ENCODE measurements at regions not wholly inside any gene's neighbourhood (a gene's known extent, or its start where the extent isn't known, plus 50 kb on each side); places are given as distances from the start of the nearest gene placed in this dataset.

GRCh38 chr2:84160453-84160852, 298.6 kb downstream of the SUCLG1 start:
- no peaks in the 10 kb centered on the region for H3K27me3 ChIP-seq (ENCODE audit: insufficient read depth, insufficient read length)
- no peak overlapping the region for H3K9ac ChIP-seq (ENCODE audit: insufficient read length, low read depth)
- DNase-seq (ENCODE audit: low read depth, low spot score): no peak
- TF ChIP-seq ZNF274 (IDR thresholded peaks at IDR 0.05; ENCODE audit: low read depth, low read length) (no peak), YY1 (IDR thresholded peaks at IDR 0.05; ENCODE audit: insufficient read depth, insufficient read length) (no peak), SUZ12 (IDR thresholded peaks at IDR 0.05; ENCODE audit: extremely low read depth, insufficient read depth, insufficient read length) (no peak)
- H3K4me3 ChIP-seq (ENCODE audit: insufficient read length, low read depth): no peak overlapping the region
- H3K9me3 ChIP-seq (ENCODE audit: insufficient read depth, low read length): no peaks in the 10 kb centered on the region
- no peaks in the 10 kb centered on the region for H3K36me3 ChIP-seq (ENCODE audit: insufficient read depth, insufficient read length, low read length)
- no peaks in the 10 kb centered on the region for H3K4me1 ChIP-seq (ENCODE audit: insufficient read depth, insufficient read length)

GRCh38 chr2:84158605-84159004, 300.5 kb downstream of the SUCLG1 start:
- H3K4me1 ChIP-seq (ENCODE audit: insufficient read depth, insufficient read length): no peaks in the 10 kb centered on the region
- H3K9me3 ChIP-seq (ENCODE audit: insufficient read depth, low read length): no peaks in the 10 kb centered on the region
- H3K4me3 ChIP-seq (ENCODE audit: insufficient read length, low read depth): no peak overlapping the region
- no peak overlapping the region for H3K9ac ChIP-seq (ENCODE audit: insufficient read length, low read depth)
- no peaks in the 10 kb centered on the region for H3K36me3 ChIP-seq (ENCODE audit: insufficient read depth, insufficient read length, low read length)
- no peaks in the 10 kb centered on the region for H3K27me3 ChIP-seq (ENCODE audit: insufficient read depth, insufficient read length)
- TF ChIP-seq YY1 (IDR thresholded peaks at IDR 0.05; ENCODE audit: insufficient read depth, insufficient read length): no peak
- no peak for TF ChIP-seq ZNF274 (IDR thresholded peaks at IDR 0.05; ENCODE audit: low read depth, low read length)
- no peak for TF ChIP-seq SUZ12 (IDR thresholded peaks at IDR 0.05; ENCODE audit: extremely low read depth, insufficient read depth, insufficient read length)
- no peak for DNase-seq (ENCODE audit: low read depth, low spot score)

- no peaks in the 10 kb centered on the region for H3K9me3 ChIP-seq (ENCODE audit: insufficient read depth, low read length)
- no peak overlapping the region for H3K4me3 ChIP-seq (ENCODE audit: insufficient read length, low read depth)
- no peak for DNase-seq (ENCODE audit: low read depth, low spot score)
- no peaks in the 10 kb centered on the region for H3K4me1 ChIP-seq (ENCODE audit: insufficient read depth, insufficient read length)
- TF ChIP-seq ZNF274 (IDR thresholded peaks at IDR 0.05; ENCODE audit: low read depth, low read length): no peak
- TF ChIP-seq YY1 (IDR thresholded peaks at IDR 0.05; ENCODE audit: insufficient read depth, insufficient read length): no peak
- H3K9ac ChIP-seq (ENCODE audit: insufficient read length, low read depth): no peak overlapping the region
- H3K36me3 ChIP-seq (ENCODE audit: insufficient read depth, insufficient read length, low read length): no peaks in the 10 kb centered on the region
- H3K27me3 ChIP-seq (ENCODE audit: insufficient read depth, insufficient read length): no peaks in the 10 kb centered on the region
Observed at GRCh38 chr2:84152462-84152861, 306.6 kb downstream of the SUCLG1 start.

DNA sequence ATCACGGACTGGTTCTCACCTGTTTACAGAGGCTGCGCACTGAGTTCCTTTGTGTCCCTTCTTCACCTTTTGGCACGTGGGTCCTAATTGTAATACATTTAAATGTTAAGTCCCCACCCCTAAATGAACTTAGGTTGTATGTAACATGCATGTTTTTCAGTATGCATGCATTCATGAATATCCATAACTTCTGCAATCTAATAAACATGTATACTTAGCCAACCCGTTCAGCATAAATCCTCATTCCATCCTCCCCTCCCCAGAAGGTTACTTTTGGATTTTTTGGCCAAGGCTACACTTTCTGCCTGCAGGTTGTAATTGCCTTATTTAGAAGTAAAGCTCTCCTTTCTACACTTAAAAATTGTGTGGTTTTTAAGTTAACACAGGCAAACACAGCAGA, 314.7 kb downstream of the SUCLG1 start:
- no peak overlapping the region for H3K9ac ChIP-seq (ENCODE audit: insufficient read length, low read depth)
- no peak for TF ChIP-seq SUZ12 (IDR thresholded peaks at IDR 0.05; ENCODE audit: extremely low read depth, insufficient read depth, insufficient read length)
- TF ChIP-seq ZNF274 (IDR thresholded peaks at IDR 0.05; ENCODE audit: low read depth, low read length): no peak
- no peak for TF ChIP-seq YY1 (IDR thresholded peaks at IDR 0.05; ENCODE audit: insufficient read depth, insufficient read length)
- H3K9me3 ChIP-seq (ENCODE audit: insufficient read depth, low read length): no peaks in the 10 kb centered on the region
- H3K36me3 ChIP-seq (ENCODE audit: insufficient read depth, insufficient read length, low read length): no peaks in the 10 kb centered on the region
- no peaks in the 10 kb centered on the region for H3K4me1 ChIP-seq (ENCODE audit: insufficient read depth, insufficient read length)
- no peaks in the 10 kb centered on the region for H3K27me3 ChIP-seq (ENCODE audit: insufficient read depth, insufficient read length)
- no peak for DNase-seq (ENCODE audit: low read depth, low spot score)
- no peak overlapping the region for H3K4me3 ChIP-seq (ENCODE audit: insufficient read length, low read depth)

DNA sequence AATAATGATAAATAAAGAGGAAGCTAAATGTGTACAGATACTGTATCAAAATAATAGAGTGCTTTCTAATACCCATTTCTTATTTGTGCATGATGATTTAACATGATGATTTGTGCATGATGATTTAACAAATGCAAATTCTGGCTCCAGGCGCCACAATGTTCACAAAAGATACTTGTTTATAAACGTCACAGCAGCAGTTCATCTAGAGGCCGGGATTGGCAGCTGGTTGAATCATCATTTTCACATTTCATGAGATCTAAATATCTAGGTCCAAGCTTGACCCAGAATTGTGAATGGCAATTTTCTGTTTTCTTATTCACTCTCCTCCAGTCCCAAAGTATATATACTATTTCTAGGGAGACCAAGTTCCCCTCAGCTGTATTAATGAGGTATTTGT, 322.0 kb downstream of the SUCLG1 start:
- Histone ChIP-seq H3K36me3 (ENCODE audit: insufficient read depth, insufficient read length, low read length) (no peaks in the 10 kb centered on the region), H3K4me1 (ENCODE audit: insufficient read depth, insufficient read length) (no peaks in the 10 kb centered on the region), H3K9me3 (ENCODE audit: insufficient read depth, low read length) (no peaks in the 10 kb centered on the region), H3K27me3 (ENCODE audit: insufficient read depth, insufficient read length) (no peaks in the 10 kb centered on the region), H3K4me3 (ENCODE audit: insufficient read length, low read depth) (no peak overlapping the region), H3K9ac (ENCODE audit: insufficient read length, low read depth) (no peak overlapping the region)
- no peak for DNase-seq (ENCODE audit: low read depth, low spot score)
- no peak for TF ChIP-seq SUZ12 (IDR thresholded peaks at IDR 0.05; ENCODE audit: extremely low read depth, insufficient read depth, insufficient read length)
- no peak for TF ChIP-seq ZNF274 (IDR thresholded peaks at IDR 0.05; ENCODE audit: low read depth, low read length)
- no peak for TF ChIP-seq YY1 (IDR thresholded peaks at IDR 0.05; ENCODE audit: insufficient read depth, insufficient read length)

GRCh38 chr2:84132370-84132769, 326.7 kb downstream of the SUCLG1 start:
- Histone ChIP-seq H3K36me3 (ENCODE audit: insufficient read depth, insufficient read length, low read length) (no peaks in the 10 kb centered on the region), H3K27me3 (ENCODE audit: insufficient read depth, insufficient read length) (no peaks in the 10 kb centered on the region), H3K9ac (ENCODE audit: insufficient read length, low read depth) (no peak overlapping the region), H3K4me1 (ENCODE audit: insufficient read depth, insufficient read length) (no peaks in the 10 kb centered on the region), H3K9me3 (ENCODE audit: insufficient read depth, low read length) (no peaks in the 10 kb centered on the region), H3K4me3 (ENCODE audit: insufficient read length, low read depth) (no peak overlapping the region)
- TF ChIP-seq ZNF274 (IDR thresholded peaks at IDR 0.05; ENCODE audit: low read depth, low read length) (no peak), YY1 (IDR thresholded peaks at IDR 0.05; ENCODE audit: insufficient read depth, insufficient read length) (no peak), SUZ12 (IDR thresholded peaks at IDR 0.05; ENCODE audit: extremely low read depth, insufficient read depth, insufficient read length) (no peak)
- no peak for DNase-seq (ENCODE audit: low read depth, low spot score)

DNA sequence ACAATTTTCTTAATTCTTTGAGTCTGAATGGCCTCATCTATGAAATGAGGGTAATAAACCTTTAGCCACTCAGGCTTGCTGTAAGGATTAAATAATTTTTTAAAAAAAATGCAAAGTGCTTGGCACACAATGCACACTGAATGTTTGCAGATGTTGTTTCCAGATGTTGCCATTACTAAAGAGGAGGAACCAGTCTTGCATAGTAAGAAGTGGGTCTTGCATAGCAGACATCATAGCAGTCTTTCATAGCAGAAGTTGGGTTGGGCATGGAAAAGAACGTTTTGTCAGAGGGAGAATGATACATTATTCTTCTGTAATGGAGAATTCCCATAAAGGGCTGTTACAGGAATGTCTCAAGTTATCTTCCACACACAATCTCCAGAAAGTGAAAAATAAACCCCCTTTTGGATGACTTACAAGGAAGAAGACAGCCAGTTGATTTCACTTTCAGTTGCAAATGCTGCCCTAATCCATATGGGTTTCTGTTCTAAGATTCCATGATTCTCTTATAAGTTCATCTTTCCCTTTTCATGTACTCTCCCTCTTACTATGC, 327.7 kb downstream of the SUCLG1 start:
- Histone ChIP-seq H3K9ac (ENCODE audit: insufficient read length, low read depth) (no peak overlapping the region), H3K9me3 (ENCODE audit: insufficient read depth, low read length) (no peaks in the 10 kb centered on the region), H3K4me1 (ENCODE audit: insufficient read depth, insufficient read length) (no peaks in the 10 kb centered on the region), H3K27me3 (ENCODE audit: insufficient read depth, insufficient read length) (no peaks in the 10 kb centered on the region), H3K36me3 (ENCODE audit: insufficient read depth, insufficient read length, low read length) (no peaks in the 10 kb centered on the region), H3K4me3 (ENCODE audit: insufficient read length, low read depth) (no peak overlapping the region)
- TF ChIP-seq YY1 (IDR thresholded peaks at IDR 0.05; ENCODE audit: insufficient read depth, insufficient read length) (no peak), ZNF274 (IDR thresholded peaks at IDR 0.05; ENCODE audit: low read depth, low read length) (no peak), SUZ12 (IDR thresholded peaks at IDR 0.05; ENCODE audit: extremely low read depth, insufficient read depth, insufficient read length) (no peak)
- DNase-seq (ENCODE audit: low read depth, low spot score): no peak

All from NT2/D1 (cell line).